22Rv1 (cell line): ENCODE measurements at regions not wholly inside any gene's neighbourhood (a gene's known extent, or its start where the extent isn't known, plus 50 kb on each side); places are given as distances from the start of the nearest gene placed in this dataset.

Experiments used
- CTCF ChIP-seq: fragments of 450-650 bp; IDR thresholded peaks from 2 replicates; pipeline ENCODE4 v1.5.1; 2017; ENCODE audit warnings: mild to moderate bottlenecking
- ZFX ChIP-seq: fragments of 450-650 bp; IDR thresholded peaks from 2 replicates; pipeline ENCODE4 v1.6.1; 2017; ENCODE audit warnings: antibody characterized with exemption, borderline replicate concordance

GRCh38 chr2:224253464-224253863, 148.4 kb downstream of the FAM124B start:
- TF ChIP-seq CTCF: no peak
- TF ChIP-seq ZFX: no peak
